AG04449 (cell line): ENCODE measurements at regions not wholly inside any gene's neighbourhood (a gene's known extent, or its start where the extent isn't known, plus 50 kb on each side); places are given as distances from the start of the nearest gene placed in this dataset.

Source experiments
- CTCF ChIA-PET: fragments of 350-600 bp; formaldehyde crosslinking; extraction: SDS; loops from one replicate; lab custom pipeline; 2021; ENCODE audit warnings: antibody characterized with exemption; lab: Yijun Ruan, JAX
- POLR2A ChIA-PET: fragments of 400-600, 350-600 bp; formaldehyde crosslinking; extraction: SDS; loops from one replicate; lab custom pipeline; 2020; ENCODE audit warnings: antibody characterized with exemption, inconsistent platforms; lab: Yijun Ruan, JAX
- DNase-seq: peaks from one replicate; pipeline ENCODE4 v3.0.0-alpha.2; 2010; ENCODE audit warnings: low read depth, low spot score
- H3K4me3 ChIP-seq: 2 replicates; pipeline ENCODE4 v1.5.1; 2011; ENCODE audit warnings: low read depth, mild to moderate bottlenecking, control low read depth, low read length
- CTCF ChIP-seq: IDR thresholded peaks from one replicate; pipeline ENCODE4 v1.5.1; 2011; ENCODE audit warnings: mild to moderate bottlenecking, moderate library complexity, low read length, control low read depth, inconsistent platforms; ENCODE audit not compliant: insufficient read depth; ENCODE audit errors: missing control alignments

- TF ChIP-seq CTCF: no peak
- CTCF ChIA-PET: no interaction called here
- POLR2A ChIA-PET: no interaction called here
- DNase-seq: peak; percentile 47
- H3K4me3 ChIP-seq: no peak overlapping the region
These were observed 67.9 kb upstream of the PRR16 start for GRCh38 chr5:120396186-120396585.

GRCh38 chr5:120400356-120400755 is 63.7 kb upstream of the PRR16 start:
- no peak overlapping the region for H3K4me3 ChIP-seq
- DNase-seq: no peak
- ChIA-PET CTCF (no interaction called here), POLR2A (no interaction called here)
- TF ChIP-seq CTCF: no peak

- DNase-seq: no peak
- ChIA-PET CTCF (no interaction called here), POLR2A (no interaction called here)
- H3K4me3 ChIP-seq: no peak overlapping the region
- TF ChIP-seq CTCF: no peak
These were observed 61.5 kb upstream of the PRR16 start for GRCh38 chr5:120402606-120403005.

- H3K4me3 ChIP-seq: no peak overlapping the region
- TF ChIP-seq CTCF: no peak
- ChIA-PET POLR2A (interaction anchor here (0.5 to 1.6 kb wide), 3 partner anchors 17 to 97 kb away, joined by 3 to 5 read pairs (median 4); no protein-coding TSS in a partner anchor), CTCF (interaction anchor here (1.0 to 1.2 kb wide), 2 partner anchors 25 to 42 kb away, joined by 3 to 4 read pairs; no protein-coding TSS in a partner anchor)
- peak; percentile 59 for DNase-seq
These were observed 58.7 kb upstream of the PRR16 start for GRCh38 chr5:120405286-120405864.

- TF ChIP-seq CTCF: no peak
- ChIA-PET CTCF (interaction anchor here (1.0 to 1.2 kb wide), 2 partner anchors 25 to 41 kb away, joined by 3 to 4 read pairs; no protein-coding TSS in a partner anchor), POLR2A (interaction anchor here (0.7 to 1.6 kb wide), 3 partner anchors 18 to 42 kb away, joined by 3 to 5 read pairs (median 4); no protein-coding TSS in a partner anchor)
- DNase-seq: no peak
- no peak overlapping the region for H3K4me3 ChIP-seq
These were observed 58.2 kb upstream of the PRR16 start for GRCh38 chr5:120405923-120406322.

GRCh38 chr5:120413686-120414085 is 50.4 kb upstream of the PRR16 start:
- POLR2A ChIA-PET: no interaction called here
- no peak for DNase-seq
- CTCF ChIA-PET: no interaction called here
- TF ChIP-seq CTCF: no peak
- H3K4me3 ChIP-seq: no peak overlapping the region
